CD4-positive, CD25-positive, alpha-beta regulatory T cell (primary cell): ENCODE measurements at regions not wholly inside any gene's neighbourhood (a gene's known extent, or its start where the extent isn't known, plus 50 kb on each side); places are given as distances from the start of the nearest gene placed in this dataset.
A peak's percentile ranks its signal among the peaks of the same experiment; 100 is the strongest.

ENCODE experiments used
- ATAC-seq, 2 donors: fragments of 150-1000 bp; cut with Tn5 transposase; one replicate each; pipeline ENCODE4 v1.10.0; 2021; ENCODE audit warnings: low read depth in 2 of 2, moderate number of reproducible peaks in 2 of 2, moderate library complexity in 1 of 2
- DNase-seq, 3 donors: peaks; one replicate each; pipeline versions ENCODE4 v3.0.0 to v3.0.0-alpha.2; 2012 to 2022; ENCODE audit warnings: mixed read lengths in 1 of 3
- H3K27ac ChIP-seq: one replicate; pipeline ENCODE4 v1.7.0; 2013; ENCODE audit warnings: mild to moderate bottlenecking, low read length; ENCODE audit not compliant: insufficient read depth, poor library complexity, severe bottlenecking
- H3K27me3 ChIP-seq: one replicate; pipeline ENCODE4 v1.7.0; 2013; ENCODE audit warnings: low read length; ENCODE audit not compliant: control insufficient read depth, insufficient read depth
- H3K36me3 ChIP-seq: one replicate; pipeline ENCODE4 v1.7.0; 2013; ENCODE audit warnings: mild to moderate bottlenecking, low read length, moderate library complexity; ENCODE audit not compliant: control insufficient read depth, insufficient read depth
- H3K4me1 ChIP-seq: 2 replicates; pipeline ENCODE4 v1.7.0; 2013; ENCODE audit warnings: mild to moderate bottlenecking, low read length; ENCODE audit not compliant: insufficient read depth, control insufficient read depth, poor library complexity, severe bottlenecking
- H3K4me3 ChIP-seq: one replicate; pipeline ENCODE4 v1.7.0; 2013; ENCODE audit warnings: low read depth, mild to moderate bottlenecking, low read length, moderate library complexity
- H3K9me3 ChIP-seq, 2 experiments: 1 replicate in 1 of 2; 2 replicates in 1 of 2; pipeline ENCODE4 v1.7.0; 2013; ENCODE audit warnings: low read length in 2 of 2, mild to moderate bottlenecking in 1 of 2, moderate library complexity in 1 of 2; ENCODE audit not compliant: control insufficient read depth in 2 of 2
- H3K27ac Mint-ChIP-seq, 3 donors: one replicate each; pipeline ENCODE4 v1.8.0; 2020 to 2022; ENCODE audit warnings: mild to moderate bottlenecking in 3 of 3, mixed read lengths in 3 of 3, moderate library complexity in 2 of 3
- H3K27me3 Mint-ChIP-seq: one replicate; pipeline ENCODE4 v1.8.0; 2022; ENCODE audit warnings: mild to moderate bottlenecking, mixed read lengths
- H3K36me3 Mint-ChIP-seq: one replicate; pipeline ENCODE4 v1.8.0; 2020; ENCODE audit warnings: mixed read lengths
- H3K4me1 Mint-ChIP-seq, 4 donors: one replicate each; pipeline ENCODE4 v1.8.0; 2020 to 2022; ENCODE audit warnings: mixed read lengths in 4 of 4, mild to moderate bottlenecking in 1 of 4
- H3K4me3 Mint-ChIP-seq, 4 donors: one replicate each; pipeline ENCODE4 v1.8.0; 2020 to 2022; ENCODE audit warnings: mild to moderate bottlenecking in 4 of 4, mixed read lengths in 4 of 4, moderate library complexity in 3 of 4
- H3K9me3 Mint-ChIP-seq, 7 donors: one replicate each; pipeline ENCODE4 v1.8.0; 2020 to 2022; ENCODE audit warnings: mixed read lengths in 7 of 7, mild to moderate bottlenecking in 3 of 7, moderate library complexity in 2 of 7

GRCh38 chr11:127195501-127196120 is 195.0 kb upstream of the KIRREL3 start:
- no peak overlapping the region for H3K4me3 ChIP-seq
- H3K27me3 ChIP-seq: no peaks in the 10 kb centered on the region
- H3K36me3 ChIP-seq: no peaks in the 10 kb centered on the region
- Mint-ChIP-seq H3K27me3 (peaks cover 4% of the 10 kb centered on the region), H3K4me3 (no peak overlapping the region), H3K27ac (no peak overlapping the region), H3K9me3 (peaks cover 0 to 6% (median 0%) of the 10 kb centered on the region in 7 donors), H3K4me1 (no peaks in the 10 kb centered on the region), H3K36me3 (no peaks in the 10 kb centered on the region)
- H3K27ac ChIP-seq: no peak overlapping the region
- DNase-seq (no peak), ATAC-seq (no peak)
- H3K9me3 ChIP-seq: no peaks in the 10 kb centered on the region
- H3K4me1 ChIP-seq: no peaks in the 10 kb centered on the region

- ATAC-seq: no peak
- H3K9me3 ChIP-seq: no peaks in the 10 kb centered on the region
- H3K27me3 ChIP-seq: no peaks in the 10 kb centered on the region
- Mint-ChIP-seq H3K4me3 (no peak overlapping the region), H3K36me3 (no peaks in the 10 kb centered on the region), H3K9me3 (peaks cover 0 to 4% (median 0%) of the 10 kb centered on the region in 7 donors), H3K27me3 (no peaks in the 10 kb centered on the region), H3K27ac (no peak overlapping the region), H3K4me1 (no peaks in the 10 kb centered on the region)
- H3K4me3 ChIP-seq: no peak overlapping the region
- no peaks in the 10 kb centered on the region for H3K36me3 ChIP-seq
- H3K27ac ChIP-seq: no peak overlapping the region
- no peak for DNase-seq
- H3K4me1 ChIP-seq: no peaks in the 10 kb centered on the region
Observed at GRCh38 chr11:127194521-127194920, 194.0 kb upstream of the KIRREL3 start.

GRCh38 chr11:127193950-127194349 is 193.4 kb upstream of the KIRREL3 start:
- no peaks in the 10 kb centered on the region for H3K27me3 Mint-ChIP-seq
- H3K9me3 ChIP-seq: no peaks in the 10 kb centered on the region
- H3K4me1 Mint-ChIP-seq: no peaks in the 10 kb centered on the region
- no peak overlapping the region for H3K27ac ChIP-seq
- no peak overlapping the region for H3K4me3 Mint-ChIP-seq
- no peaks in the 10 kb centered on the region for H3K4me1 ChIP-seq
- peaks cover 0 to 4% (median 0%) of the 10 kb centered on the region in 7 donors for H3K9me3 Mint-ChIP-seq
- H3K4me3 ChIP-seq: no peak overlapping the region
- no peaks in the 10 kb centered on the region for H3K27me3 ChIP-seq
- no peaks in the 10 kb centered on the region for H3K36me3 ChIP-seq
- ATAC-seq: no peak
- H3K36me3 Mint-ChIP-seq: no peaks in the 10 kb centered on the region
- no peak for DNase-seq
- H3K27ac Mint-ChIP-seq: peak overlapping the region in 1 of 3 donors; percentile 53

- Histone ChIP-seq H3K4me1 (no peaks in the 10 kb centered on the region), H3K27me3 (no peaks in the 10 kb centered on the region), H3K27ac (no peak overlapping the region), H3K36me3 (no peaks in the 10 kb centered on the region), H3K9me3 (no peaks in the 10 kb centered on the region), H3K4me3 (no peak overlapping the region)
- DNase-seq: no peak
- H3K27me3 Mint-ChIP-seq: no peaks in the 10 kb centered on the region
- no peak overlapping the region for H3K4me3 Mint-ChIP-seq
- peaks cover 0 to 5% (median 0%) of the 10 kb centered on the region in 7 donors for H3K9me3 Mint-ChIP-seq
- H3K4me1 Mint-ChIP-seq: no peaks in the 10 kb centered on the region
- H3K27ac Mint-ChIP-seq: no peak overlapping the region
- no peaks in the 10 kb centered on the region for H3K36me3 Mint-ChIP-seq
- ATAC-seq: no peak
Observed at GRCh38 chr11:127191689-127192088, 191.1 kb upstream of the KIRREL3 start.

- Mint-ChIP-seq H3K4me3 (no peak overlapping the region), H3K27me3 (no peaks in the 10 kb centered on the region), H3K4me1 (no peaks in the 10 kb centered on the region), H3K9me3 (peaks cover 0 to 4% (median 0%) of the 10 kb centered on the region in 7 donors), H3K36me3 (no peaks in the 10 kb centered on the region), H3K27ac (no peak overlapping the region)
- H3K9me3 ChIP-seq: no peaks in the 10 kb centered on the region
- H3K27me3 ChIP-seq: no peaks in the 10 kb centered on the region
- no peaks in the 10 kb centered on the region for H3K4me1 ChIP-seq
- no peak overlapping the region for H3K27ac ChIP-seq
- ATAC-seq (no peak), DNase-seq (no peak)
- no peaks in the 10 kb centered on the region for H3K36me3 ChIP-seq
- no peak overlapping the region for H3K4me3 ChIP-seq
Observed at GRCh38 chr11:127191261-127191660, 190.7 kb upstream of the KIRREL3 start.

GRCh38 chr11:127182586-127183203 is 182.1 kb upstream of the KIRREL3 start:
- no peak overlapping the region for H3K4me3 ChIP-seq
- no peak overlapping the region for H3K27ac ChIP-seq
- no peak overlapping the region for H3K4me3 Mint-ChIP-seq
- no peak for DNase-seq
- H3K27me3 Mint-ChIP-seq: no peaks in the 10 kb centered on the region
- no peaks in the 10 kb centered on the region for H3K4me1 Mint-ChIP-seq
- H3K36me3 ChIP-seq: no peaks in the 10 kb centered on the region
- no peak overlapping the region for H3K27ac Mint-ChIP-seq
- no peaks in the 10 kb centered on the region for H3K9me3 ChIP-seq
- peaks cover 0 to 7% (median 0%) of the 10 kb centered on the region in 7 donors for H3K9me3 Mint-ChIP-seq
- ATAC-seq: no peak
- H3K27me3 ChIP-seq: no peaks in the 10 kb centered on the region
- H3K36me3 Mint-ChIP-seq: no peaks in the 10 kb centered on the region
- no peaks in the 10 kb centered on the region for H3K4me1 ChIP-seq

GRCh38 chr11:127157225-127157624 is 156.7 kb upstream of the KIRREL3 start:
- Histone ChIP-seq H3K4me1 (no peaks in the 10 kb centered on the region), H3K36me3 (no peaks in the 10 kb centered on the region), H3K9me3 (no peaks in the 10 kb centered on the region), H3K27ac (no peak overlapping the region), H3K4me3 (no peak overlapping the region), H3K27me3 (no peaks in the 10 kb centered on the region)
- no peaks in the 10 kb centered on the region for H3K27me3 Mint-ChIP-seq
- H3K36me3 Mint-ChIP-seq: no peaks in the 10 kb centered on the region
- no peaks in the 10 kb centered on the region for H3K4me1 Mint-ChIP-seq
- DNase-seq: no peak
- peaks cover 0 to 5% (median 0%) of the 10 kb centered on the region in 7 donors for H3K9me3 Mint-ChIP-seq
- no peak overlapping the region for H3K4me3 Mint-ChIP-seq
- ATAC-seq: no peak
- H3K27ac Mint-ChIP-seq: no peak overlapping the region

GRCh38 chr11:127149410-127149809 is 148.8 kb upstream of the KIRREL3 start:
- no peaks in the 10 kb centered on the region for H3K36me3 Mint-ChIP-seq
- H3K27ac ChIP-seq: no peak overlapping the region
- H3K27me3 ChIP-seq: no peaks in the 10 kb centered on the region
- no peaks in the 10 kb centered on the region for H3K36me3 ChIP-seq
- H3K4me1 ChIP-seq: no peaks in the 10 kb centered on the region
- H3K4me1 Mint-ChIP-seq: no peaks in the 10 kb centered on the region
- DNase-seq (no peak), ATAC-seq (no peak)
- no peak overlapping the region for H3K27ac Mint-ChIP-seq
- peaks cover 0 to 2% (median 0%) of the 10 kb centered on the region in 7 donors for H3K9me3 Mint-ChIP-seq
- H3K9me3 ChIP-seq: no peaks in the 10 kb centered on the region
- no peak overlapping the region for H3K4me3 ChIP-seq
- H3K27me3 Mint-ChIP-seq: no peaks in the 10 kb centered on the region
- H3K4me3 Mint-ChIP-seq: no peak overlapping the region
